HFF-Myc (cell line): ENCODE measurements at regions not wholly inside any gene's neighbourhood (a gene's known extent, or its start where the extent isn't known, plus 50 kb on each side); places are given as distances from the start of the nearest gene placed in this dataset.

Experiments used
- DNase-seq: peaks from one replicate; pipeline ENCODE4 v3.0.0-alpha.2; 2011; ENCODE audit warnings: low read depth; ENCODE audit errors: extremely low read depth
- H3K4me3 ChIP-seq: replicated peaks from 2 replicates; pipeline ENCODE4 v1.5.1; 2011; ENCODE audit warnings: low read depth, mild to moderate bottlenecking, control low read depth, low read length
- CTCF ChIP-seq: IDR thresholded peaks from 2 replicates; pipeline ENCODE4 v1.5.1; 2012; ENCODE audit warnings: mild to moderate bottlenecking, low read depth, low read length, control low read depth; ENCODE audit errors: missing control alignments

- TF ChIP-seq CTCF, result no peak
- no peak overlapping the region for H3K4me3 ChIP-seq
- DNase-seq, result no peak
Observed at GRCh38 chr3:72120806-72121778, 336.1 kb upstream of the PROK2 start.

DNA sequence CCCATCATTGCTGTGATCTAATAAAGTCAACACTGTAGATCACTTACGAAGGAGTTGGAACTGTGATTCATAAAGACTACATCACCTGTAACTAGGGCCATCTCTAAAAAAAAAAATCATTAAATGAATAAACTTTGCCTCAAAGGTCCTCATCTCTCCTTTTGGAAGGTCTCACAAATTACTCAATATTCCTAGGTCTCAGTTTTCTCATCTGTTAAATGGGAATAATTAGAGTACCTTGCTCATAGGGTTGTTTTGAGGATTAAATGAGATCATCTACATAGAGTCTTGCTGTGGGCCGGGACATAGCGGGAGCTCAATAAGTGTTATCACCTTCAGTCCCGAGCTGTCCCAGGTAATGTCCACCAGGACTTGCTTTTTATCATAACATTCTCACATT is 335.1 kb upstream of the PROK2 start:
- no peak overlapping the region for H3K4me3 ChIP-seq
- no peak for TF ChIP-seq CTCF

GRCh38 chr3:72118628-72119027 is 333.7 kb upstream of the PROK2 start:
- TF ChIP-seq CTCF, result no peak
- no peak overlapping the region for H3K4me3 ChIP-seq
- DNase-seq, result no peak

More for the DNA sequence above, 335.1 kb upstream of the PROK2 start:
- no peak for DNase-seq

DNA sequence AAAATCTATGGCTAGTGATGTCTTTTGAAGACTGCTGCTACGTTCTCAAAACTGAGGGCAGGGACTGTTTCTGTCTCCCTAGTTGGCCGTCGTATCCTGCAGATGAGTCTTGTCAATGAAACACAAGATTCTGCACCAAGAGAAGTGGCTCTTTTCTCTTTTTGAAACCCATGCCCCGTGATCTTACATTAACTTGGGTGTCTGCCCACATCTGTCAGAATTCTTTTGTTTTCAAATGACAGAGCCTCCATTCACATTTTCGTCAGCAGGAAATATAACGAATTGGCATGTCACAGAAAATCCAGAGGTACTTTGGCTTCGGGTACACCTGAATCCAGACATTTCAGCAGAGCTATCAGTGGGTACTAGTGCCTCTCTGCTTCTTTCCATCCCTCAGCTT is 331.3 kb upstream of the PROK2 start:
- DNase-seq, result no peak
- TF ChIP-seq CTCF, result no peak
- H3K4me3 ChIP-seq, result no peak overlapping the region

DNA sequence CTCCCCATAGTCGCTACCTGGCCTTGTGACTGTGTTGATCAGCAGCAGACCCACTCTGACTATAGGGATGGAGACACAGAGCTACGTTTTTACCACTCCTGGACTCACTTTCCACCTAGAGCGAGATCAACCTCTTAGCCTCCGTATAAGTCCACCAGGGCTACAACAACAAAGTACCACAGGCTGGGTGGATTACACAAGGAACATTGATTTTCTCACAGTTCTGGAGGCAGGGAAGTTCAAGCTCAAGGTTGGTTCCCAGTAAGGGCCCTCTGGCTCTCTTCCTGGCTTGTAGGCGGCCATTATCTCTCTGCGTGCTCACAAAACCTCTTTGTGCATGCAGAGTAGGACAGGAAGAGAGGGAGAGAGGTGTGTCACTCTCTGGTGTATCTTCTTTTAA is 330.4 kb upstream of the PROK2 start:
- DNase-seq, result no peak
- H3K4me3 ChIP-seq, result no peak overlapping the region
- no peak for TF ChIP-seq CTCF

GRCh38 chr3:72114773-72115172 is 329.8 kb upstream of the PROK2 start:
- DNase-seq, result no peak
- TF ChIP-seq CTCF, result no peak
- H3K4me3 ChIP-seq, result no peak overlapping the region

DNA sequence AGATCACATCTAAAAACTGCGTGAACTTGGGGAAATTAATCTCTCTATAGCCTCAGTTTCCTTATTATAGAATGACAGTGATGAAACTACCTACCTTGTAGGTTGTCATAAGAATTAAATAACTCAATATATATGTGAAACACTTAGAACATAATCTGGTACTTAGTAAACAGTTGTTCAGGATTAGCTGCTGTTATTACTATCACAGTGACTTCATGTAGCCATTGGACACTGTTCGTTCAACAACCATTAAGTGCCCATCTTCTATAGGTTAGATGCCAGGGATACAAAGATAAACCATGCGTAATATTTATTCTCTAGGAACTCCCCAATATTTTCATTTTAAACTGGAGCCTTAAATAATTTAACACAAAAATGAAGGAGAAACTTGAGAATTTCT is 329.0 kb upstream of the PROK2 start:
- no peak for TF ChIP-seq CTCF
- no peak for DNase-seq
- no peak overlapping the region for H3K4me3 ChIP-seq
